H54 (cell line): ENCODE measurements at regions not wholly inside any gene's neighbourhood (a gene's known extent, or its start where the extent isn't known, plus 50 kb on each side); places are given as distances from the start of the nearest gene placed in this dataset.

Experiments
- DNase-seq: peaks from one replicate; pipeline ENCODE4 v3.0.0; 2011; ENCODE audit warnings: low spot score, mixed read lengths; ENCODE audit not compliant: insufficient read length
- FAIRE-seq: peaks from 3 replicates; lab custom pipeline; 2011; peaks lifted over from hg19 to GRCh38; lab: Jason Lieb, UNC
- POLR2A ChIP-seq: IDR thresholded peaks from 2 replicates; pipeline ENCODE4 v1.6.1; 2011; ENCODE audit warnings: low read depth, mild to moderate bottlenecking, low read length

DNA sequence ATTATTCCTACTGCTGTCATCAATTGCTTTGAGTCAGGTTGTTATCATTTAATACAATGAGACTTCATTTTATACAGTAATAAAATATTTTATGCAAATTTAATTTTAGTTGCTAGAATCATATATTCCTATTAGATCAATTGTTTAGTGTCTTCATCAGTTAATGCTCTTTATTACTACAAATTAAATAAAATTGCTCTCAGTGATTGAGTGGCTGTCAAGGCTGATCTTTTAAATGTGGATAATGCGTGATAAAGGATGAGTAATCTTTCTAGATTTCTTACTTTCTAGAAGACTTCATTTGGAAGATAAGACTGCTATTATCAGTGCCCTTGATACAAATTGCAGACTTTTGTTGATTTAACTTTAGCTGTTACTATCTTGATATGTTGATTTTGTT is 59.6 kb upstream of the CDH2 start:
- DNase-seq (no peak), FAIRE-seq (no peak)
- no peak for TF ChIP-seq POLR2A
